HEK293 (cell line): ENCODE measurements at regions not wholly inside any gene's neighbourhood (a gene's known extent, or its start where the extent isn't known, plus 50 kb on each side); places are given as distances from the start of the nearest gene placed in this dataset.

Experiments used
- CTCF ChIA-PET: fragments of 350-600 bp; formaldehyde crosslinking; extraction: SDS; loops from one replicate; lab custom pipeline; 2021; ENCODE audit warnings: antibody characterized with exemption; lab: Yijun Ruan, JAX
- POLR2A ChIA-PET: fragments of 300-600 bp; formaldehyde crosslinking; extraction: SDS; loops from one replicate; lab custom pipeline; 2020; ENCODE audit warnings: antibody characterized with exemption, inconsistent platforms; lab: Yijun Ruan, JAX
- H3K27ac ChIP-seq: fragments of 200-500 bp; sonication (Bioruptor generic); 2 replicates; pipeline ENCODE4 v1.5.1; 2014; ENCODE audit warnings: low read depth, low read length, control low read depth, inconsistent platforms; ENCODE audit errors: extremely low read depth
- H3K36me3 ChIP-seq, 2 experiments: fragments of 200-500 bp in 1 of 2; sonication (Bioruptor generic) in 1 of 2; 1 replicate in 1 of 2; 2 replicates in 1 of 2; pipeline ENCODE4 v1.5.1; 2014 to 2017; ENCODE audit warnings: inconsistent platforms in 2 of 2, low read length in 2 of 2; ENCODE audit not compliant: control insufficient read depth in 2 of 2, insufficient read depth in 1 of 2
- H3K4me1 ChIP-seq: fragments of 200-500 bp; sonication (Bioruptor generic); 2 replicates; pipeline ENCODE4 v1.5.1; 2014; ENCODE audit warnings: mild to moderate bottlenecking, low read length, inconsistent platforms; ENCODE audit not compliant: control insufficient read depth, insufficient read depth
- H3K4me3 ChIP-seq: 2 replicates; pipeline ENCODE4 v1.5.1; 2011; ENCODE audit warnings: low read depth, mild to moderate bottlenecking, control low read depth, low read length, moderate library complexity
- H3K9me3 ChIP-seq: fragments of 200-500 bp; sonication (Bioruptor generic); 2 replicates; pipeline ENCODE4 v1.5.1; 2014; ENCODE audit warnings: low read depth, low read length, inconsistent platforms; ENCODE audit not compliant: control insufficient read depth, insufficient read depth
- GLI4 ChIP-seq: fragments of 450-650 bp; formaldehyde crosslinking; IDR thresholded peaks from 2 replicates; pipeline ENCODE4 v1.5.1; 2016; ENCODE audit warnings: missing biosample characterization, missing genetic modification characterization
- KLF10 ChIP-seq: fragments of 450-650 bp; IDR thresholded peaks from 2 replicates; pipeline ENCODE4 v1.5.1; 2018; ENCODE audit warnings: missing biosample characterization, mild to moderate bottlenecking, missing genetic modification characterization
- KLF16 ChIP-seq: fragments of 450-650 bp; formaldehyde crosslinking; IDR thresholded peaks from 2 replicates; pipeline ENCODE4 v1.5.1; 2017; ENCODE audit warnings: missing biosample characterization, missing genetic modification characterization
- SCRT2 ChIP-seq: fragments of 450-650 bp; formaldehyde crosslinking; IDR thresholded peaks from 2 replicates; pipeline ENCODE4 v1.5.1; 2016; ENCODE audit warnings: missing biosample characterization, missing genetic modification characterization
- ZFHX2 ChIP-seq: fragments of 450-650 bp; formaldehyde crosslinking; conservative IDR thresholded peaks from 2 replicates; pipeline ENCODE4 v1.5.1; 2016; ENCODE audit warnings: missing biosample characterization, missing genetic modification characterization
- ZNF223 ChIP-seq: fragments of 450-650 bp; formaldehyde crosslinking; IDR thresholded peaks from 2 replicates; pipeline ENCODE4 v1.5.1; 2016; ENCODE audit warnings: missing biosample characterization, missing genetic modification characterization
- ZNF239 ChIP-seq: fragments of 450-650 bp; formaldehyde crosslinking; IDR thresholded peaks from 2 replicates; pipeline ENCODE4 v1.5.1; 2016; ENCODE audit warnings: missing biosample characterization, missing genetic modification characterization
- ZNF302 ChIP-seq: fragments of 450-650 bp; formaldehyde crosslinking; IDR thresholded peaks from 2 replicates; pipeline ENCODE4 v1.5.1; 2016; ENCODE audit warnings: missing biosample characterization, missing genetic modification characterization, low read depth
- ZNF391 ChIP-seq: fragments of 450-650 bp; formaldehyde crosslinking; IDR thresholded peaks from 2 replicates; pipeline ENCODE4 v1.5.1; 2016; ENCODE audit warnings: low read depth, missing biosample characterization, missing genetic modification characterization, borderline replicate concordance
- ZNF423 ChIP-seq: fragments of 450-650 bp; formaldehyde crosslinking; IDR thresholded peaks from 2 replicates; pipeline ENCODE4 v1.5.1; 2016; ENCODE audit warnings: missing biosample characterization, missing genetic modification characterization
- ZNF426 ChIP-seq: fragments of 450-650 bp; formaldehyde crosslinking; IDR thresholded peaks from 2 replicates; pipeline ENCODE4 v1.5.1; 2017; ENCODE audit warnings: missing biosample characterization, missing genetic modification characterization, mild to moderate bottlenecking, inconsistent platforms, moderate library complexity
- ZNF514 ChIP-seq: fragments of 450-650 bp; formaldehyde crosslinking; IDR thresholded peaks from 2 replicates; pipeline ENCODE4 v1.5.1; 2016; ENCODE audit warnings: missing biosample characterization, missing genetic modification characterization
- ZNF549 ChIP-seq: fragments of 450-650 bp; IDR thresholded peaks from 2 replicates; pipeline ENCODE4 v1.5.1; 2018; ENCODE audit warnings: missing biosample characterization, missing genetic modification characterization, mild to moderate bottlenecking, inconsistent platforms, moderate library complexity
- ZNF561 ChIP-seq: fragments of 450-650 bp; IDR thresholded peaks from 2 replicates; pipeline ENCODE4 v1.5.1; 2018; ENCODE audit warnings: missing biosample characterization, missing genetic modification characterization, borderline replicate concordance
- ZNF658 ChIP-seq: fragments of 450-650 bp; formaldehyde crosslinking; IDR thresholded peaks from 2 replicates; pipeline ENCODE4; 2016; ENCODE audit warnings: missing biosample characterization, missing genetic modification characterization
- ZNF664 ChIP-seq: fragments of 450-650 bp; formaldehyde crosslinking; IDR thresholded peaks from 2 replicates; pipeline ENCODE4 v1.5.1; 2016; ENCODE audit warnings: missing biosample characterization, missing genetic modification characterization
- ZNF837 ChIP-seq: fragments of 450-650 bp; formaldehyde crosslinking; IDR thresholded peaks from 2 replicates; pipeline ENCODE4 v1.5.1; 2016; ENCODE audit warnings: missing biosample characterization, missing genetic modification characterization
- TF ChIP-seq, protein P1 (sequence below): fragments of 450-650 bp; formaldehyde crosslinking; IDR thresholded peaks from 2 replicates; pipeline ENCODE4 v1.5.1; 2016; ENCODE audit warnings: missing biosample characterization, missing genetic modification characterization
- TF ChIP-seq, protein P2 (sequence below): fragments of 450-650 bp; formaldehyde crosslinking; IDR thresholded peaks from 2 replicates; pipeline ENCODE4 v1.5.1; 2016; ENCODE audit warnings: missing biosample characterization, missing genetic modification characterization
- TF ChIP-seq, protein P3 (sequence below): fragments of 450-650 bp; formaldehyde crosslinking; IDR thresholded peaks from 2 replicates; pipeline ENCODE4 v1.5.0; 2017; ENCODE audit warnings: missing biosample characterization, missing genetic modification characterization, borderline replicate concordance
- TF ChIP-seq, protein P4 (sequence below): fragments of 450-650 bp; formaldehyde crosslinking; conservative IDR thresholded peaks from 2 replicates; pipeline ENCODE4 v1.5.1; 2016; ENCODE audit warnings: low read depth, missing biosample characterization, missing genetic modification characterization
- TF ChIP-seq, protein P5 (sequence below): fragments of 450-650 bp; formaldehyde crosslinking; optimal IDR thresholded peaks from 2 replicates; pipeline ENCODE3; 2016; ENCODE audit warnings: missing biosample characterization, mild to moderate bottlenecking, missing genetic modification characterization

DNA sequence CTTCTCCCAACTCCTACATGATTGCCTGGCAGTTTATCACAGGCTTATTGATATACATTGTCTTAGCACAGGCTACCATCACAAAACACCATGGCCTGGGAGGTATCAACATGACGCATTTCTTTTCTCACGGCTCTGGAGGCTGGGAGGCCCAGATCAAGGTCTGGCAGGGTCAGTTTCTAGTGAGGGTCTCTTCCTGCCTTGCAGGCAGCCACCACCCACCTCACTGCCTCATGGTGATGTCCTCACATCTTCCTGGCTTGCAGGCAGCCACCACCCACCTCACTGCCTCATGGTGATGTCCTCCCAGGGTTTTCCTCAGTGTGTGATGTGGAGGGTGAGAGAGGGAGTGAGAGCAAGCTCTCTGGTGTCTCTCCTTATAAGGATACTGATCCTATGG lies 599.3 kb upstream of the MKI67 start:
- CTCF ChIA-PET = no interaction called here
- Histone ChIP-seq H3K36me3 (no peaks in the 10 kb centered on the region), H3K4me3 (no peak overlapping the region), H3K9me3 (no peaks in the 10 kb centered on the region), H3K27ac (no peak overlapping the region), H3K4me1 (no peaks in the 10 kb centered on the region)
- TF ChIP-seq ZNF391 (tag by site-specific recombination) = no peak
- POLR2A ChIA-PET = no interaction called here

DNA sequence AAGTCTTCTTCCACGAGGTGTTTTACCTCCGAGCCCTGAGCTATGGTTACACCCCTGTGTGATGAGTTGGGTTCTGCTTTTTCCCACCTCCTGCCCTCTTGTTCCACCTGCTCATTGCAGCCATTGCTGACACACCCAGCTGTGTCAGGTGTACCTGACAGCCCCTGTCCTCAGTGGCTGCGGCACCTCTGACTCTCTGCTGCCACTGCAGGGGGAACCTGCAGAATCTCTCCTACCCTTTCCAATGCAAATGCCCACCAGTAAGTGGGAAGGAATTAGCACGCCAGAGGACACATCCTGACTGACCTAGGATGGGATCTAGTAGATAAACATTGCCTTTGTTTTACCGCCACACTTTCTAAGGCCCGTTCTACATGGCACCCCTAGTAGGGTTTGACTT lies 600.9 kb upstream of the MKI67 start:
- Histone ChIP-seq H3K27ac (no peak overlapping the region), H3K4me3 (no peak overlapping the region), H3K4me1 (no peaks in the 10 kb centered on the region), H3K36me3 (no peaks in the 10 kb centered on the region), H3K9me3 (no peaks in the 10 kb centered on the region)
- POLR2A ChIA-PET = no interaction called here
- CTCF ChIA-PET = no interaction called here
- no peak for TF ChIP-seq ZNF514 (tag by site-specific recombination)
- TF ChIP-seq ZNF426 (tag by site-specific recombination) = no peak
- TF ChIP-seq, protein P1, sequence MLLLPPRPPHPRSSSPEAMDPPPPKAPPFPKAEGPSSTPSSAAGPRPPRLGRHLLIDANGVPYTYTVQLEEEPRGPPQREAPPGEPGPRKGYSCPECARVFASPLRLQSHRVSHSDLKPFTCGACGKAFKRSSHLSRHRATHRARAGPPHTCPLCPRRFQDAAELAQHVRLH (tag by site-specific recombination) = no peak
- no peak for TF ChIP-seq ZNF549 (tag by site-specific recombination)
- no peak for TF ChIP-seq ZNF223 (tag by site-specific recombination)
- TF ChIP-seq KLF10 = no peak
- no peak for TF ChIP-seq SCRT2
- TF ChIP-seq ZNF239 (tag by site-specific recombination) = no peak
- TF ChIP-seq, protein P2, sequence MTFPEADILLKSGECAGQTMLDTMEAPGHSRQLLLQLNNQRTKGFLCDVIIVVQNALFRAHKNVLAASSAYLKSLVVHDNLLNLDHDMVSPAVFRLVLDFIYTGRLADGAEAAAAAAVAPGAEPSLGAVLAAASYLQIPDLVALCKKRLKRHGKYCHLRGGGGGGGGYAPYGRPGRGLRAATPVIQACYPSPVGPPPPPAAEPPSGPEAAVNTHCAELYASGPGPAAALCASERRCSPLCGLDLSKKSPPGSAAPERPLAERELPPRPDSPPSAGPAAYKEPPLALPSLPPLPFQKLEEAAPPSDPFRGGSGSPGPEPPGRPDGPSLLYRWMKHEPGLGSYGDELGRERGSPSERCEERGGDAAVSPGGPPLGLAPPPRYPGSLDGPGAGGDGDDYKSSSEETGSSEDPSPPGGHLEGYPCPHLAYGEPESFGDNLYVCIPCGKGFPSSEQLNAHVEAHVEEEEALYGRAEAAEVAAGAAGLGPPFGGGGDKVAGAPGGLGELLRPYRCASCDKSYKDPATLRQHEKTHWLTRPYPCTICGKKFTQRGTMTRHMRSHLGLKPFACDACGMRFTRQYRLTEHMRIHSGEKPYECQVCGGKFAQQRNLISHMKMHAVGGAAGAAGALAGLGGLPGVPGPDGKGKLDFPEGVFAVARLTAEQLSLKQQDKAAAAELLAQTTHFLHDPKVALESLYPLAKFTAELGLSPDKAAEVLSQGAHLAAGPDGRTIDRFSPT (tag by site-specific recombination) = no peak
- TF ChIP-seq ZNF302 = no peak
- no peak for TF ChIP-seq ZNF423 (tag by site-specific recombination)
- TF ChIP-seq ZNF561 (tag by site-specific recombination) = no peak
- TF ChIP-seq, protein P3, sequence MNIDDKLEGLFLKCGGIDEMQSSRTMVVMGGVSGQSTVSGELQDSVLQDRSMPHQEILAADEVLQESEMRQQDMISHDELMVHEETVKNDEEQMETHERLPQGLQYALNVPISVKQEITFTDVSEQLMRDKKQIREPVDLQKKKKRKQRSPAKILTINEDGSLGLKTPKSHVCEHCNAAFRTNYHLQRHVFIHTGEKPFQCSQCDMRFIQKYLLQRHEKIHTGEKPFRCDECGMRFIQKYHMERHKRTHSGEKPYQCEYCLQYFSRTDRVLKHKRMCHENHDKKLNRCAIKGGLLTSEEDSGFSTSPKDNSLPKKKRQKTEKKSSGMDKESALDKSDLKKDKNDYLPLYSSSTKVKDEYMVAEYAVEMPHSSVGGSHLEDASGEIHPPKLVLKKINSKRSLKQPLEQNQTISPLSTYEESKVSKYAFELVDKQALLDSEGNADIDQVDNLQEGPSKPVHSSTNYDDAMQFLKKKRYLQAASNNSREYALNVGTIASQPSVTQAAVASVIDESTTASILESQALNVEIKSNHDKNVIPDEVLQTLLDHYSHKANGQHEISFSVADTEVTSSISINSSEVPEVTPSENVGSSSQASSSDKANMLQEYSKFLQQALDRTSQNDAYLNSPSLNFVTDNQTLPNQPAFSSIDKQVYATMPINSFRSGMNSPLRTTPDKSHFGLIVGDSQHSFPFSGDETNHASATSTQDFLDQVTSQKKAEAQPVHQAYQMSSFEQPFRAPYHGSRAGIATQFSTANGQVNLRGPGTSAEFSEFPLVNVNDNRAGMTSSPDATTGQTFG = no peak
- TF ChIP-seq ZNF658 (tag by site-specific recombination) = no peak
- no peak for TF ChIP-seq ZFHX2 (tag by site-specific recombination)
- TF ChIP-seq ZNF664 (tag by site-specific recombination) = no peak

DNA sequence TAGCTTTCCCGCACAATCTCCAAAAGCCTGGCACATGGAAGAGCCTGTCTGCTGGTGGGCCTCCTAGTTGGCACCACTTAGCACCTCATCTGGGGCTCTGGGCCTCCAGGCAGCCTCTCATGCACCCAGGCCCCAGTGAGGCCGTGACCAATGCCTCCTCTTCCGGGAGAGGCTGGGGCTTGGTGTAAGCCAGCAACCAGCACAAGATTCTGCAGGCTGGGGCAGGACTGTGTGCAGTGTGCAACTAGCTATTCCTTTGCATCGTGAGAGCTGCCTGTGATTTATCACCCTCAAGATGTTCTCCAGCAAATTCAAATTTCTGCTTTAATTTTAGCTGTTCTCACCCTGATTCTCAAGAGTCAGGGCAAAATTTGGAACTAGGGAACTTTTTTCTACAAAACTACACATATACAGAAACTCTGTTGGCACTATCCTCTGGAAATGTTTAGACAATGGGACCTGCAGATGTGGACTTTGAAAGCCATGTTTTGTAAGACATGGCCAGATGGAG lies 603.7 kb upstream of the MKI67 start:
- no peak overlapping the region for H3K4me3 ChIP-seq
- CTCF ChIA-PET = no interaction called here
- H3K9me3 ChIP-seq = no peaks in the 10 kb centered on the region
- TF ChIP-seq ZNF426 (tag by site-specific recombination) (no peak), ZNF391 (tag by site-specific recombination) (no peak), GLI4 (no peak), ZNF837 (tag by site-specific recombination) (no peak), KLF16 (tag by site-specific recombination) (no peak)
- TF ChIP-seq, protein P4, sequence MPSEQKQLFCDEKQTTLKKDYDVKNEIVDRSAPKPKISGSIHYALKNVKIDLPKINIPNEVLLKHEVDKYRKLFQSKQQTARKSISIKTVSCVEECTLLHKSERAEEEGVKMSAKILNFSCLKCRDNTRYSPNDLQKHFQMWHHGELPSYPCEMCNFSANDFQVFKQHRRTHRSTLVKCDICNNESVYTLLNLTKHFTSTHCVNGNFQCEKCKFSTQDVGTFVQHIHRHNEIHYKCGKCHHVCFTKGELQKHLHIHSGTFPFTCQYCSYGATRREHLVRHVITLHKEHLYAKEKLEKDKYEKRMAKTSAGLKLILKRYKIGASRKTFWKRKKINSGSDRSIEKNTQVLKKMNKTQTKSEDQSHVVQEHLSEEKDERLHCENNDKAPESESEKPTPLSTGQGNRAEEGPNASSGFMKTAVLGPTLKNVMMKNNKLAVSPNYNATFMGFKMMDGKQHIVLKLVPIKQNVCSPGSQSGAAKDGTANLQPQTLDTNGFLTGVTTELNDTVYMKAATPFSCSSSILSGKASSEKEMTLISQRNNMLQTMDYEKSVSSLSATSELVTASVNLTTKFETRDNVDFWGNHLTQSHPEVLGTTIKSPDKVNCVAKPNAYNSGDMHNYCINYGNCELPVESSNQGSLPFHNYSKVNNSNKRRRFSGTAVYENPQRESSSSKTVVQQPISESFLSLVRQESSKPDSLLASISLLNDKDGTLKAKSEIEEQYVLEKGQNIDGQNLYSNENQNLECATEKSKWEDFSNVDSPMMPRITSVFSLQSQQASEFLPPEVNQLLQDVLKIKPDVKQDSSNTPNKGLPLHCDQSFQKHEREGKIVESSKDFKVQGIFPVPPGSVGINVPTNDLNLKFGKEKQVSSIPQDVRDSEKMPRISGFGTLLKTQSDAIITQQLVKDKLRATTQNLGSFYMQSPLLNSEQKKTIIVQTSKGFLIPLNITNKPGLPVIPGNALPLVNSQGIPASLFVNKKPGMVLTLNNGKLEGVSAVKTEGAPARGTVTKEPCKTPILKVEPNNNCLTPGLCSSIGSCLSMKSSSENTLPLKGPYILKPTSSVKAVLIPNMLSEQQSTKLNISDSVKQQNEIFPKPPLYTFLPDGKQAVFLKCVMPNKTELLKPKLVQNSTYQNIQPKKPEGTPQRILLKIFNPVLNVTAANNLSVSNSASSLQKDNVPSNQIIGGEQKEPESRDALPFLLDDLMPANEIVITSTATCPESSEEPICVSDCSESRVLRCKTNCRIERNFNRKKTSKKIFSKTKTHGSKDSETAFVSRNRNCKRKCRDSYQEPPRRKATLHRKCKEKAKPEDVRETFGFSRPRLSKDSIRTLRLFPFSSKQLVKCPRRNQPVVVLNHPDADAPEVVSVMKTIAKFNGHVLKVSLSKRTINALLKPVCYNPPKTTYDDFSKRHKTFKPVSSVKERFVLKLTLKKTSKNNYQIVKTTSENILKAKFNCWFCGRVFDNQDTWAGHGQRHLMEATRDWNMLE (tag by site-specific recombination) = no peak
- TF ChIP-seq, protein P5, sequence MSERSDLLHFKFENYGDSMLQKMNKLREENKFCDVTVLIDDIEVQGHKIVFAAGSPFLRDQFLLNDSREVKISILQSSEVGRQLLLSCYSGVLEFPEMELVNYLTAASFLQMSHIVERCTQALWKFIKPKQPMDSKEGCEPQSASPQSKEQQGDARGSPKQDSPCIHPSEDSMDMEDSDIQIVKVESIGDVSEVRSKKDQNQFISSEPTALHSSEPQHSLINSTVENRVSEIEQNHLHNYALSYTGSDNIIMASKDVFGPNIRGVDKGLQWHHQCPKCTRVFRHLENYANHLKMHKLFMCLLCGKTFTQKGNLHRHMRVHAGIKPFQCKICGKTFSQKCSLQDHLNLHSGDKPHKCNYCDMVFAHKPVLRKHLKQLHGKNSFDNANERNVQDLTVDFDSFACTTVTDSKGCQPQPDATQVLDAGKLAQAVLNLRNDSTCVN (tag by site-specific recombination) = no peak

More for the DNA sequence above, 603.7 kb upstream of the MKI67 start:
- no peak overlapping the region for H3K27ac ChIP-seq
- no peaks in the 10 kb centered on the region for H3K4me1 ChIP-seq
- no peaks in the 10 kb centered on the region for H3K36me3 ChIP-seq
- POLR2A ChIA-PET = no interaction called here
